ENCODE measurements at regions not wholly inside any gene's neighbourhood (a gene's known extent, or its start where the extent isn't known, plus 50 kb on each side); places are given as distances from the start of the nearest gene placed in this dataset.

- H3K27ac ChIP-seq (ENCODE audit: low read depth, low read length) = no peak overlapping the region
- 91% methylated on average over 4 of the region's 4 CpGs for WGBS
- no peak overlapping the region for H3K4me3 ChIP-seq (ENCODE audit: low read length)
- H3K27me3 ChIP-seq (ENCODE audit: insufficient read depth, low read length) = no peaks in the 10 kb centered on the region
- no peaks in the 10 kb centered on the region for H3K9me3 ChIP-seq (ENCODE audit: insufficient read depth, low read depth, low read length)
- H3K9ac ChIP-seq (ENCODE audit: low read depth, low read length) = no peak overlapping the region
- H3K36me3 ChIP-seq (ENCODE audit: insufficient read depth, low read length) = no peaks in the 10 kb centered on the region
- H3K4me1 ChIP-seq (ENCODE audit: insufficient read depth, low read length) = no peaks in the 10 kb centered on the region
Observed at GRCh38 chrX:1778817-1779216, 164.0 kb downstream of the ASMT start.

GRCh38 chrX:1779626-1780025 is 164.8 kb downstream of the ASMT start:
- Histone ChIP-seq H3K9ac (ENCODE audit: low read depth, low read length) (no peak overlapping the region), H3K27me3 (ENCODE audit: insufficient read depth, low read length) (no peaks in the 10 kb centered on the region), H3K4me1 (ENCODE audit: insufficient read depth, low read length) (no peaks in the 10 kb centered on the region), H3K4me3 (ENCODE audit: low read length) (no peak overlapping the region), H3K27ac (ENCODE audit: low read depth, low read length) (no peak overlapping the region), H3K36me3 (ENCODE audit: insufficient read depth, low read length) (no peaks in the 10 kb centered on the region), H3K9me3 (ENCODE audit: insufficient read depth, low read depth, low read length) (peaks cover 1% of the 10 kb centered on the region; the same call in 1 of the 2 replicates)
- 93% methylated on average over 4 of the region's 6 CpGs for WGBS

- H3K9me3 ChIP-seq (ENCODE audit: insufficient read depth, low read depth, low read length) = peaks cover 6% of the 10 kb centered on the region; the same call in 1 of the 2 replicates
- no peaks in the 10 kb centered on the region for H3K4me1 ChIP-seq (ENCODE audit: insufficient read depth, low read length)
- no peak overlapping the region for H3K4me3 ChIP-seq (ENCODE audit: low read length)
- no peak overlapping the region for H3K9ac ChIP-seq (ENCODE audit: low read depth, low read length)
- WGBS = 92% methylated on average over 11 of the region's 11 CpGs
- H3K27me3 ChIP-seq (ENCODE audit: insufficient read depth, low read length) = no peaks in the 10 kb centered on the region
- H3K27ac ChIP-seq (ENCODE audit: low read depth, low read length) = no peak overlapping the region
- H3K36me3 ChIP-seq (ENCODE audit: insufficient read depth, low read length) = no peaks in the 10 kb centered on the region
Observed at GRCh38 chrX:1781766-1782165, 166.9 kb downstream of the ASMT start.

- H3K9me3 ChIP-seq (ENCODE audit: insufficient read depth, low read depth, low read length) = peaks cover 6% of the 10 kb centered on the region; the same call in 1 of the 2 replicates
- no peaks in the 10 kb centered on the region for H3K4me1 ChIP-seq (ENCODE audit: insufficient read depth, low read length)
- H3K27ac ChIP-seq (ENCODE audit: low read depth, low read length) = no peak overlapping the region
- 92% methylated on average over 3 of the region's 3 CpGs for WGBS
- no peak overlapping the region for H3K9ac ChIP-seq (ENCODE audit: low read depth, low read length)
- H3K36me3 ChIP-seq (ENCODE audit: insufficient read depth, low read length) = no peaks in the 10 kb centered on the region
- no peak overlapping the region for H3K4me3 ChIP-seq (ENCODE audit: low read length)
- no peaks in the 10 kb centered on the region for H3K27me3 ChIP-seq (ENCODE audit: insufficient read depth, low read length)
Observed at GRCh38 chrX:1784773-1785172, 169.9 kb downstream of the ASMT start.

- WGBS = 97% methylated on average over 5 of the region's 5 CpGs
- Histone ChIP-seq H3K27me3 (ENCODE audit: insufficient read depth, low read length) (no peaks in the 10 kb centered on the region), H3K36me3 (ENCODE audit: insufficient read depth, low read length) (no peaks in the 10 kb centered on the region), H3K27ac (ENCODE audit: low read depth, low read length) (no peak overlapping the region), H3K9ac (ENCODE audit: low read depth, low read length) (no peak overlapping the region), H3K9me3 (ENCODE audit: insufficient read depth, low read depth, low read length) (peaks cover 6% of the 10 kb centered on the region; the same call in 1 of the 2 replicates), H3K4me1 (ENCODE audit: insufficient read depth, low read length) (no peaks in the 10 kb centered on the region), H3K4me3 (ENCODE audit: low read length) (no peak overlapping the region)
Observed at GRCh38 chrX:1788300-1788911, 173.5 kb downstream of the ASMT start.

- H3K9me3 ChIP-seq (ENCODE audit: insufficient read depth, low read depth, low read length) = no peaks in the 10 kb centered on the region
- no peaks in the 10 kb centered on the region for H3K36me3 ChIP-seq (ENCODE audit: insufficient read depth, low read length)
- H3K4me1 ChIP-seq (ENCODE audit: insufficient read depth, low read length) = no peaks in the 10 kb centered on the region
- H3K27me3 ChIP-seq (ENCODE audit: insufficient read depth, low read length) = no peaks in the 10 kb centered on the region
- no peak overlapping the region for H3K9ac ChIP-seq (ENCODE audit: low read depth, low read length)
- H3K27ac ChIP-seq (ENCODE audit: low read depth, low read length) = no peak overlapping the region
- no peak overlapping the region for H3K4me3 ChIP-seq (ENCODE audit: low read length)
- WGBS = 82% methylated on average over 1 of the region's 1 CpG
Observed at GRCh38 chrX:1792636-1793035, 177.8 kb downstream of the ASMT start.

GRCh38 chrX:1794586-1794985 is 179.7 kb downstream of the ASMT start:
- H3K27me3 ChIP-seq (ENCODE audit: insufficient read depth, low read length) = no peaks in the 10 kb centered on the region
- no peak overlapping the region for H3K4me3 ChIP-seq (ENCODE audit: low read length)
- no peak overlapping the region for H3K27ac ChIP-seq (ENCODE audit: low read depth, low read length)
- no peaks in the 10 kb centered on the region for H3K36me3 ChIP-seq (ENCODE audit: insufficient read depth, low read length)
- no peaks in the 10 kb centered on the region for H3K9me3 ChIP-seq (ENCODE audit: insufficient read depth, low read depth, low read length)
- WGBS = 85% methylated on average over 9 of the region's 9 CpGs
- H3K4me1 ChIP-seq (ENCODE audit: insufficient read depth, low read length) = no peaks in the 10 kb centered on the region
- no peak overlapping the region for H3K9ac ChIP-seq (ENCODE audit: low read depth, low read length)

- H3K4me1 ChIP-seq (ENCODE audit: insufficient read depth, low read length) = peaks cover 6% of the 10 kb centered on the region; the same call in 1 of the 2 replicates
- H3K27ac ChIP-seq (ENCODE audit: low read depth, low read length) = no peak overlapping the region
- no peaks in the 10 kb centered on the region for H3K36me3 ChIP-seq (ENCODE audit: insufficient read depth, low read length)
- WGBS = 93% methylated on average over 6 of the region's 6 CpGs
- H3K4me3 ChIP-seq (ENCODE audit: low read length) = no peak overlapping the region
- H3K9me3 ChIP-seq (ENCODE audit: insufficient read depth, low read depth, low read length) = no peaks in the 10 kb centered on the region
- no peak overlapping the region for H3K9ac ChIP-seq (ENCODE audit: low read depth, low read length)
- H3K27me3 ChIP-seq (ENCODE audit: insufficient read depth, low read length) = no peaks in the 10 kb centered on the region
Observed at GRCh38 chrX:1802912-1803311, 188.1 kb downstream of the ASMT start.

GRCh38 chrX:1803741-1804140 is 188.9 kb downstream of the ASMT start:
- Histone ChIP-seq H3K9ac (ENCODE audit: low read depth, low read length) (no peak overlapping the region), H3K4me3 (ENCODE audit: low read length) (no peak overlapping the region), H3K9me3 (ENCODE audit: insufficient read depth, low read depth, low read length) (no peaks in the 10 kb centered on the region), H3K36me3 (ENCODE audit: insufficient read depth, low read length) (no peaks in the 10 kb centered on the region), H3K4me1 (ENCODE audit: insufficient read depth, low read length) (peaks cover 6% of the 10 kb centered on the region; the same call in 1 of the 2 replicates), H3K27me3 (ENCODE audit: insufficient read depth, low read length) (no peaks in the 10 kb centered on the region), H3K27ac (ENCODE audit: low read depth, low read length) (no peak overlapping the region)
- 98% methylated on average over 3 of the region's 3 CpGs for WGBS

- H3K4me3 ChIP-seq (ENCODE audit: low read length) = peak overlapping the region; percentile 39
- 7% methylated on average over 12 of the region's 12 CpGs for WGBS
- H3K36me3 ChIP-seq (ENCODE audit: insufficient read depth, low read length) = no peaks in the 10 kb centered on the region
- H3K9me3 ChIP-seq (ENCODE audit: insufficient read depth, low read depth, low read length) = no peaks in the 10 kb centered on the region
- peaks cover 6% of the 10 kb centered on the region; the same call in 1 of the 2 replicates for H3K4me1 ChIP-seq (ENCODE audit: insufficient read depth, low read length)
- no peak overlapping the region for H3K9ac ChIP-seq (ENCODE audit: low read depth, low read length)
- no peaks in the 10 kb centered on the region for H3K27me3 ChIP-seq (ENCODE audit: insufficient read depth, low read length)
- H3K27ac ChIP-seq (ENCODE audit: low read depth, low read length) = peak overlapping the region; percentile 53; the same call in 1 of the 2 replicates
Observed at GRCh38 chrX:1807301-1807731, 192.5 kb downstream of the ASMT start.

GRCh38 chrX:1809581-1809980 is 194.7 kb downstream of the ASMT start:
- 93% methylated on average over 5 of the region's 5 CpGs for WGBS
- no peaks in the 10 kb centered on the region for H3K9me3 ChIP-seq (ENCODE audit: insufficient read depth, low read depth, low read length)
- no peak overlapping the region for H3K27ac ChIP-seq (ENCODE audit: low read depth, low read length)
- no peaks in the 10 kb centered on the region for H3K36me3 ChIP-seq (ENCODE audit: insufficient read depth, low read length)
- H3K27me3 ChIP-seq (ENCODE audit: insufficient read depth, low read length) = no peaks in the 10 kb centered on the region
- H3K4me3 ChIP-seq (ENCODE audit: low read length) = no peak overlapping the region
- peaks cover 6% of the 10 kb centered on the region; the same call in 1 of the 2 replicates for H3K4me1 ChIP-seq (ENCODE audit: insufficient read depth, low read length)
- no peak overlapping the region for H3K9ac ChIP-seq (ENCODE audit: low read depth, low read length)

- H3K27me3 ChIP-seq (ENCODE audit: insufficient read depth, low read length) = no peaks in the 10 kb centered on the region
- no peaks in the 10 kb centered on the region for H3K9me3 ChIP-seq (ENCODE audit: insufficient read depth, low read depth, low read length)
- no peak overlapping the region for H3K9ac ChIP-seq (ENCODE audit: low read depth, low read length)
- no peak overlapping the region for H3K4me3 ChIP-seq (ENCODE audit: low read length)
- 96% methylated on average over 15 of the region's 15 CpGs for WGBS
- no peak overlapping the region for H3K27ac ChIP-seq (ENCODE audit: low read depth, low read length)
- H3K36me3 ChIP-seq (ENCODE audit: insufficient read depth, low read length) = no peaks in the 10 kb centered on the region
- no peaks in the 10 kb centered on the region for H3K4me1 ChIP-seq (ENCODE audit: insufficient read depth, low read length)
Observed at GRCh38 chrX:1813809-1814208, 198.9 kb downstream of the ASMT start.

Measured in HUES64 (cell line).